GM18867 (cell line): ENCODE measurements at regions not wholly inside any gene's neighbourhood (a gene's known extent, or its start where the extent isn't known, plus 50 kb on each side); places are given as distances from the start of the nearest gene placed in this dataset.
A peak's percentile ranks its signal among the peaks of the same experiment; 100 is the strongest.
"Not testable (repeated sequence)": the region's sequence is repeated elsewhere in the genome, so short reads cannot be mapped to it uniquely, and the experiment has no call there.

Experiments used
- ATAC-seq: cut with Tn5 transposase; IDR thresholded peaks from one replicate; pipeline ENCODE4 v1.9.1; 2021; ENCODE audit warnings: mild to moderate bottlenecking, moderate library complexity; ENCODE audit not compliant: unreplicated experiment

- not testable (repeated sequence) for ATAC-seq
Measured at GRCh38 chr2:89947208-89947815, 1255.8 kb downstream of the RPIA start.

GRCh38 chr2:89948102-89948501 lies 1256.6 kb downstream of the RPIA start:
- peak; percentile 87 for ATAC-seq

- ATAC-seq, result not testable (repeated sequence)
Measured at GRCh38 chr2:89950807-89951206, 1259.3 kb downstream of the RPIA start.

- ATAC-seq, result peak; percentile 91
Measured at GRCh38 chr2:89957236-89957635, 1265.8 kb downstream of the RPIA start.

GRCh38 chr2:89959729-89960378 lies 1268.4 kb downstream of the RPIA start:
- not testable (repeated sequence) for ATAC-seq

DNA sequence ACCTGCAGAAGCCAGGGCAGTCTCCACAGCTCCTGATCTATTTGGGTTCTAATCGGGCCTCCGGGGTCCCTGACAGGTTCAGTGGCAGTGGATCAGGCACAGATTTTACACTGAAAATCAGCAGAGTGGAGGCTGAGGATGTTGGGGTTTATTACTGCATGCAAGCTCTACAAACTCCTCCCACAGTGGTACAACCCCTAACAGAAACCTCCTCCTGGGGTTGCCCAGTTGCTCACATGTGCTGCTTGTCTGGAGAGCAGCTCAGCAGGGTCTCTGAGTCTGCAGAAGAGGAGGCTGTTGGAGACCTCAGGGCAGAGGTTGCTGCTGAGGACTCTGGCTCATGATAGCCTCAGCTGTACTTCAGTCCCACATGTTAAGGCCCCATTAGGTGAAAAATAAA lies 1269.1 kb downstream of the RPIA start:
- not testable (repeated sequence) for ATAC-seq

GRCh38 chr2:89968567-89968966 lies 1277.1 kb downstream of the RPIA start:
- ATAC-seq, result peak; percentile 97

GRCh38 chr2:89969190-89969589 lies 1277.7 kb downstream of the RPIA start:
- peak; percentile 40 for ATAC-seq

GRCh38 chr2:89973849-89974248 lies 1282.4 kb downstream of the RPIA start:
- ATAC-seq, result not testable (repeated sequence)

DNA sequence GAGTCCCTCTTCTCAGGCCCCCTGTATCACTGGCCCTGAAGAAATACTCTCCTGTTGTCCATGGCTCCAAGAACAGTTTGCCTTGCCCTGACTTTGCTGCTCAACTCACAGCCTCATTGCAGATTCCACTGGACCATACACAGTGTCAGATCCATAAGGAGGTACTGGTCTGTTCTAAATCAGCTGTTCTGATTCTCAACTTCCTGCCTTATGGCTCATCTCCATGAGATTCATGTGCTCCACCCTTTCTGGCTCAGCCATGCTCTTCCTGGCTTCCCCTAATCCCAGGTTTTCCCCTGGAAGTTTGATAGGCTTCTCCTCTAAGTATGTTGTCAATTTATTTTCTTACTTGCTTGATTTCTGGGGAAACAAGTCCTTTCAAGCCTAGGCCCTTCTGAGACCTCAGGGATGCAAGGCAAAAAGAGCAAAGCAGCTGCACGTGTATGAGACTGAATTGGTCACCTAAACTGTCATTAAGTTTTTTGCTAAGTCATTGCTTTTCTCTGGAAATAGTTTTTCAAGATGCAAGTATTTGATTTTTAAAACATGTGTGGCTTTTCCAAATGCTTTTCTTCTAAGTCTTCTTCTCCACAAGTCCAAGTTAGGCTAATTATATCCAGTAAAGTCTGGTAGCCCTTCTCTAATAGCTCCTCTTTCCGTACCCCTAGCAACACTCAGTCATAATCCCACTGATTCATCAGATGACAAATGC lies 1288.5 kb downstream of the RPIA start:
- ATAC-seq, result not testable (repeated sequence)

GRCh38 chr2:89982246-89982645 lies 1290.8 kb downstream of the RPIA start:
- ATAC-seq, result not testable (repeated sequence)

DNA sequence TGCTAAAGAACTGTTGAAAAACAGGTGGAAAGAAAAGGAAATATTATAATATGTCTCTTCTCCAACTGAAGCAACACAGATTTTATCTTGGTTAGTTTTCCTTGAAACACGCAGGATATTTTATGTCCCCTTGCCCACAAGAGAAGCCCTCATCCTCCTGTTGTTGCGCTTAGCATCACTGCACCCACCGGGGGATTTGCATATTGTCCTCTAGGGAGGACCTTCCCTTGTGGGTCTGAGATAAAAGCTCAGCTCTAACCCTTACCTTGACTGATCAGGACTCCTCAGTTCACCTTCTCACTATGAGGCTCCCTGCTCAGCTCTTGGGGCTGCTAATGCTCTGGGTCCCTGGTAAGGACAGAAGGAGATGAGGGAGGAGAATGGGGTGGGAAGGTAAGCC lies 1294.2 kb downstream of the RPIA start:
- ATAC-seq, result not testable (repeated sequence)

GRCh38 chr2:89986532-89986931 lies 1295.1 kb downstream of the RPIA start:
- ATAC-seq, result not testable (repeated sequence)

GRCh38 chr2:89996779-89997178 lies 1305.3 kb downstream of the RPIA start:
- not testable (repeated sequence) for ATAC-seq

GRCh38 chr2:90004553-90004952 lies 1313.1 kb downstream of the RPIA start:
- ATAC-seq, result not testable (repeated sequence)

GRCh38 chr2:90010442-90011100 lies 1319.1 kb downstream of the RPIA start:
- not testable (repeated sequence) for ATAC-seq

GRCh38 chr2:90011101-90011443 lies 1319.6 kb downstream of the RPIA start:
- not testable (repeated sequence) for ATAC-seq

- ATAC-seq, result not testable (repeated sequence)
Measured at GRCh38 chr2:90019908-90020307, 1328.4 kb downstream of the RPIA start.

GRCh38 chr2:90021234-90021633 lies 1329.8 kb downstream of the RPIA start:
- peak; percentile 75 for ATAC-seq

DNA sequence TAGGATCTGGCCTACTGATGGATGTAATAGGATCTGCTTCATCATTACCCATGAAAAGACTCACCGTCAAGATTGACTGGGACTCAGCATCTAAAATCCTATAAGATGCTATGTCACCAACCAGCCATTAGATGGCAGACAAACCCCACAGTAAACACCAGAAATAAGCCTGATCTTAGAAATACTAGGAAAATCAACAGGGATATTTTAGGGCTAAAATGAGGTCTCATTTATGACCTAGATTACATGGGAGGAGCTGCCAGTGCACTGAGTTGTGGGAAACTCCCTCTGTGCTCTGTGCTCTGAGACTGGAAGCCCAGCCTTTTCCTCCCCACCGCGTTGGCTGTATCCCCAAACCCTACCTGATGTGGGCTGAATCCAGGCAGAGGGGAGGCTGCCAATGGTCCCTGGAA lies 1335.8 kb downstream of the RPIA start:
- ATAC-seq, result peak; percentile 66

- ATAC-seq, result not testable (repeated sequence)
Measured at GRCh38 chr2:90028381-90029079, 1337.1 kb downstream of the RPIA start.
